ENCODE measurements at regions not wholly inside any gene's neighbourhood (a gene's known extent, or its start where the extent isn't known, plus 50 kb on each side); places are given as distances from the start of the nearest gene placed in this dataset.

DNA sequence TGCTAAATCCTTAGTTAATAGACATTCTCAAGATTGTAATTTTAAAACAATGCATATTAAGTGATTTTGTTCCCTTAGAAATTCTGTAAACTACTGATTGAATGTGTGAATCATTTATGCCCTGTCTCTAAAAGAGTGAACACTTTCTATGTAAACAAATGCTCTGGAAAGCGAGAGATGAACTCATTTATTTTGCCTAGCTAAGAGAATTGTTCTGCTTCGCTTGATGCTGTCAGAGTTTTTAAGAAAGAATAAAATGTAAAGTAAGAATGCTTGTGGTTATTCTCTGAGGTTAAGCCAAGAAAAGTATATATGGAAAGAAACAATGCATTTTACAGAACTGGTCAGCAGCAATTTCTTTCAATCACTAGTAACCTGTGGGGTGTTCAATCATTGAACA lies 347.4 kb upstream of the NUDT12 start:
- TF ChIP-seq, protein P1, sequence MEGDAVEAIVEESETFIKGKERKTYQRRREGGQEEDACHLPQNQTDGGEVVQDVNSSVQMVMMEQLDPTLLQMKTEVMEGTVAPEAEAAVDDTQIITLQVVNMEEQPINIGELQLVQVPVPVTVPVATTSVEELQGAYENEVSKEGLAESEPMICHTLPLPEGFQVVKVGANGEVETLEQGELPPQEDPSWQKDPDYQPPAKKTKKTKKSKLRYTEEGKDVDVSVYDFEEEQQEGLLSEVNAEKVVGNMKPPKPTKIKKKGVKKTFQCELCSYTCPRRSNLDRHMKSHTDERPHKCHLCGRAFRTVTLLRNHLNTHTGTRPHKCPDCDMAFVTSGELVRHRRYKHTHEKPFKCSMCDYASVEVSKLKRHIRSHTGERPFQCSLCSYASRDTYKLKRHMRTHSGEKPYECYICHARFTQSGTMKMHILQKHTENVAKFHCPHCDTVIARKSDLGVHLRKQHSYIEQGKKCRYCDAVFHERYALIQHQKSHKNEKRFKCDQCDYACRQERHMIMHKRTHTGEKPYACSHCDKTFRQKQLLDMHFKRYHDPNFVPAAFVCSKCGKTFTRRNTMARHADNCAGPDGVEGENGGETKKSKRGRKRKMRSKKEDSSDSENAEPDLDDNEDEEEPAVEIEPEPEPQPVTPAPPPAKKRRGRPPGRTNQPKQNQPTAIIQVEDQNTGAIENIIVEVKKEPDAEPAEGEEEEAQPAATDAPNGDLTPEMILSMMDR (conservative IDR thresholded peaks at IDR 0.05; ENCODE audit: low read length) = no peak
- no peak for TF ChIP-seq EZH2phosphoT487 (IDR thresholded peaks at IDR 0.05; ENCODE audit: borderline replicate concordance, low read depth, low read length)
